HS-27A (cell line): ENCODE measurements at regions not wholly inside any gene's neighbourhood (a gene's known extent, or its start where the extent isn't known, plus 50 kb on each side); places are given as distances from the start of the nearest gene placed in this dataset.
"Not testable (repeated sequence)": the region's sequence is repeated elsewhere in the genome, so short reads cannot be mapped to it uniquely, and the experiment has no call there.

Source experiments
- DNase-seq: peaks from one replicate; pipeline ENCODE4 v3.0.0-alpha.2; 2012; ENCODE audit warnings: low read depth, missing footprints

- no peak for DNase-seq
Observed at GRCh38 chr3:77707281-77707680, 667.4 kb downstream of the ROBO2 start.

- no peak for DNase-seq
Observed at GRCh38 chr3:77709155-77709554, 669.3 kb downstream of the ROBO2 start.

- no peak for DNase-seq
Observed at GRCh38 chr3:77718311-77718710, 678.4 kb downstream of the ROBO2 start.

- no peak for DNase-seq
Observed at GRCh38 chr3:77720460-77720971, 680.6 kb downstream of the ROBO2 start.

- no peak for DNase-seq
Observed at GRCh38 chr3:77726517-77726916, 686.6 kb downstream of the ROBO2 start.

- no peak for DNase-seq
Observed at GRCh38 chr3:77746048-77746447, 706.1 kb downstream of the ROBO2 start.

- DNase-seq = no peak
Observed at GRCh38 chr3:77746892-77747291, 707.0 kb downstream of the ROBO2 start.

- not testable (repeated sequence) for DNase-seq
Observed at GRCh38 chr3:77756397-77756975, 716.6 kb downstream of the ROBO2 start.

- DNase-seq = no peak
Observed at GRCh38 chr3:77772459-77772858, 732.6 kb downstream of the ROBO2 start.

GRCh38 chr3:77773084-77773483 lies 733.2 kb downstream of the ROBO2 start:
- DNase-seq = no peak

- DNase-seq = no peak
Observed at GRCh38 chr3:77780278-77780996, 740.5 kb downstream of the ROBO2 start.

GRCh38 chr3:77786216-77786615 lies 746.3 kb downstream of the ROBO2 start:
- DNase-seq = no peak

- no peak for DNase-seq
Observed at GRCh38 chr3:77795013-77795412, 755.1 kb downstream of the ROBO2 start.

- no peak for DNase-seq
Observed at GRCh38 chr3:77799278-77799677, 759.4 kb downstream of the ROBO2 start.

- DNase-seq = no peak
Observed at GRCh38 chr3:77800893-77801292, 761.0 kb downstream of the ROBO2 start.

GRCh38 chr3:77807312-77807711 lies 767.4 kb downstream of the ROBO2 start:
- no peak for DNase-seq

GRCh38 chr3:77814845-77815244 lies 774.9 kb downstream of the ROBO2 start:
- DNase-seq = no peak

GRCh38 chr3:77815467-77815866 lies 775.6 kb downstream of the ROBO2 start:
- no peak for DNase-seq

- no peak for DNase-seq
Observed at GRCh38 chr3:77816366-77816765, 776.5 kb downstream of the ROBO2 start.

- no peak for DNase-seq
Observed at GRCh38 chr3:77825001-77825827, 785.3 kb downstream of the ROBO2 start.

GRCh38 chr3:77835921-77836320 lies 796.0 kb downstream of the ROBO2 start:
- DNase-seq = no peak

- no peak for DNase-seq
Observed at GRCh38 chr3:77837456-77838025, 797.6 kb downstream of the ROBO2 start.

- no peak for DNase-seq
Observed at GRCh38 chr3:77859156-77859555, 819.3 kb downstream of the ROBO2 start.
